Astrocyte (in vitro differentiated cells and primary cell): ENCODE measurements at regions not wholly inside any gene's neighbourhood (a gene's known extent, or its start where the extent isn't known, plus 50 kb on each side); places are given as distances from the start of the nearest gene placed in this dataset.

Experiments used
- EZH2 ChIP-seq: IDR thresholded peaks from 2 replicates; pipeline ENCODE4 v1.6.1; 2012; ENCODE audit warnings: mild to moderate bottlenecking, low read length, inconsistent platforms; ENCODE audit not compliant: insufficient read depth
- TF ChIP-seq, protein P1 (sequence below): IDR thresholded peaks from 2 replicates; pipeline ENCODE4 v1.5.1; 2011; ENCODE audit warnings: low read depth, mild to moderate bottlenecking, inconsistent platforms, low read length, moderate library complexity; ENCODE audit not compliant: insufficient read depth

DNA sequence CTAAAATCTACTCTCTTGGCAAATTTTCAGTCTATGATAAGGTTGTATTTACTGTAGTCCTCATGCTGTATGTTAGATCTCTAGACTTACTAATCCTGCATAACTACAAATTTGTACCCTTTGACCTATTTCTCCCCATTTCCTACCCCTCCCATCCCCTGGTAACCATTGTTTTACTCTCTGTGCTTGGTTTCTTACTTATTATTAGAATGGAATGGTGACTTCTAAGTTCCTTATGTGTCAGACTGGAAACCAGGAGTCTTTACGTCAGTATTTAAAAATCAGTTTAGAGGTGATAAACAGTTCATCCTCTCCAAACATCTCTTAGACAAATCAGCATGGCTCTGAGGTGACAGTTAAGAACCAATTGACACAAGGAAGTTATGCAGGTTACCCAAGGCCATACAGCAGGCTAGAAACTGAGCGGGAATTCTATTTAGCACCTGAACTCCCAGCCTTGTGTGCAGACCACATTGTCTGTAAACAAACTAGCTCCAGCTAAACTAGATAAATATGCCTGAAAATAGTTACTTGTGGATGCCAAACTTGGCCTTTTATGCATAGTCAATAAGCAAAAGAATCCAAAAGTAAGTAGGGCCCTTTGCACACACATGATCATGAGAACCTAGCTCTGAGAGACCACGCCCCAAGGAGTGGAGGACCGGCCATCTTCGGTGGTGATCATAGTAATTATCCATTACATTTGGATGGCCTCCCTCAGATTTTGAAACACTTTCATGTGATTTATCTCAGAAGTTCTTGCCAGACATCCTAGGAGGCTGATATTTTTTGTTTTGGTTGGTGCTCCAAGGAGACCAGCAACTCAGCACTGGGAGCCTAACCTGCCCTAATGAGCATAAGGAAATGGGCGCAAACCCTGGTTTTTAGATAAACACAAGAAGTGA, 72.3 kb upstream of the BOC start:
- TF ChIP-seq, protein P1, sequence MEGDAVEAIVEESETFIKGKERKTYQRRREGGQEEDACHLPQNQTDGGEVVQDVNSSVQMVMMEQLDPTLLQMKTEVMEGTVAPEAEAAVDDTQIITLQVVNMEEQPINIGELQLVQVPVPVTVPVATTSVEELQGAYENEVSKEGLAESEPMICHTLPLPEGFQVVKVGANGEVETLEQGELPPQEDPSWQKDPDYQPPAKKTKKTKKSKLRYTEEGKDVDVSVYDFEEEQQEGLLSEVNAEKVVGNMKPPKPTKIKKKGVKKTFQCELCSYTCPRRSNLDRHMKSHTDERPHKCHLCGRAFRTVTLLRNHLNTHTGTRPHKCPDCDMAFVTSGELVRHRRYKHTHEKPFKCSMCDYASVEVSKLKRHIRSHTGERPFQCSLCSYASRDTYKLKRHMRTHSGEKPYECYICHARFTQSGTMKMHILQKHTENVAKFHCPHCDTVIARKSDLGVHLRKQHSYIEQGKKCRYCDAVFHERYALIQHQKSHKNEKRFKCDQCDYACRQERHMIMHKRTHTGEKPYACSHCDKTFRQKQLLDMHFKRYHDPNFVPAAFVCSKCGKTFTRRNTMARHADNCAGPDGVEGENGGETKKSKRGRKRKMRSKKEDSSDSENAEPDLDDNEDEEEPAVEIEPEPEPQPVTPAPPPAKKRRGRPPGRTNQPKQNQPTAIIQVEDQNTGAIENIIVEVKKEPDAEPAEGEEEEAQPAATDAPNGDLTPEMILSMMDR: no peak
- TF ChIP-seq EZH2: no peak
